Adipocyte (in vitro differentiated cells): ENCODE measurements at regions not wholly inside any gene's neighbourhood (a gene's known extent, or its start where the extent isn't known, plus 50 kb on each side); places are given as distances from the start of the nearest gene placed in this dataset.

Experiments used
- DNase-seq: peaks from one replicate; pipeline ENCODE4 v3.0.0-alpha.2; 2015; ENCODE audit warnings: low read depth
- H3K27me3 ChIP-seq: replicated peaks from 2 replicates; pipeline ENCODE4 v1.7.0; 2013; ENCODE audit warnings: mild to moderate bottlenecking, low read length, moderate library complexity; ENCODE audit not compliant: control insufficient read depth, insufficient read depth
- H3K36me3 ChIP-seq: 2 replicates; pipeline ENCODE4 v1.7.0; 2013; ENCODE audit warnings: low read length, mild to moderate bottlenecking, moderate library complexity; ENCODE audit not compliant: control insufficient read depth, insufficient read depth, severe bottlenecking
- H3K4me1 ChIP-seq: 2 replicates; pipeline ENCODE4 v1.7.0; 2013; ENCODE audit warnings: mild to moderate bottlenecking, low read length, moderate library complexity; ENCODE audit not compliant: control insufficient read depth, insufficient read depth
- H3K4me3 ChIP-seq: 2 replicates; pipeline ENCODE4 v1.7.0; 2013; ENCODE audit warnings: mild to moderate bottlenecking, low read length, moderate library complexity
- H3K9ac ChIP-seq: 2 replicates; pipeline ENCODE4 v1.7.0; 2013; ENCODE audit warnings: mild to moderate bottlenecking, low read length, moderate library complexity
- H3K9me3 ChIP-seq: 2 replicates; pipeline ENCODE4 v1.7.0; 2013; ENCODE audit warnings: mild to moderate bottlenecking, low read length, moderate library complexity; ENCODE audit not compliant: control insufficient read depth

DNA sequence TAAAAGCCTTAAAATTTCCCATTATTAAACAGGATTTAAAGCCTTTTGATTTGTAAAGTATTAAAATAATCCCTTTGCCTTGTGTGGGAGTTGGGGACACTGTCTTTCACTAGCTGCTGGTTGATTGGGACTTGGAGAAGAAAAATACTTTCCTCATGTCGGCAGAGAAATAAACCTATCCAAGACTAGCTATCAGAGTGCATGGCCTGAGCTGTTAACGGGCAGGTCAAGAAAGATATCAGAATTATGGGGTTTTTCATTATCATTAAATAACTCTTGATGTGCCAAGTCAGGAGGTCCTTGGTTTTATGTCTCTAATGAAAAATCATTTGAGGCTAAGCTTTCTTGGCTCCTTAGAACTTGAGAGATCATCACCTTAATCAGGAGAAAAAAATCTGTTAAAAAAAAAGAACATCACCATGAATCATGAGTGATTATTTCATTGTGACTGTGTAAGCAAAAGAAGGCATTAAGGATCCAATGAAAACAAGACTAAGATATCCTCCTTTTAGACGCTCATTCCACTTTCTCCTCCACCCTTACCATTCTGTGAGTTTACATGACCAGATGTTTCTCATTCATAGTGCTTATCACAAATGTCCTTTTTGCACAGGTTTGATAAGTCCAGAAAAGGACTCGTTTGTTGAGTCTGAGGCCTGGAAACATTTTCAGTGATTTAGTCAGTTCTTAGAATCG lies 140.4 kb upstream of the EGFLAM start:
- Histone ChIP-seq H3K9ac (no peak overlapping the region), H3K9me3 (no peaks in the 10 kb centered on the region), H3K36me3 (no peaks in the 10 kb centered on the region), H3K4me3 (no peak overlapping the region), H3K27me3 (peaks cover 22% of the 10 kb centered on the region), H3K4me1 (no peaks in the 10 kb centered on the region)
- DNase-seq = peak; percentile 1

DNA sequence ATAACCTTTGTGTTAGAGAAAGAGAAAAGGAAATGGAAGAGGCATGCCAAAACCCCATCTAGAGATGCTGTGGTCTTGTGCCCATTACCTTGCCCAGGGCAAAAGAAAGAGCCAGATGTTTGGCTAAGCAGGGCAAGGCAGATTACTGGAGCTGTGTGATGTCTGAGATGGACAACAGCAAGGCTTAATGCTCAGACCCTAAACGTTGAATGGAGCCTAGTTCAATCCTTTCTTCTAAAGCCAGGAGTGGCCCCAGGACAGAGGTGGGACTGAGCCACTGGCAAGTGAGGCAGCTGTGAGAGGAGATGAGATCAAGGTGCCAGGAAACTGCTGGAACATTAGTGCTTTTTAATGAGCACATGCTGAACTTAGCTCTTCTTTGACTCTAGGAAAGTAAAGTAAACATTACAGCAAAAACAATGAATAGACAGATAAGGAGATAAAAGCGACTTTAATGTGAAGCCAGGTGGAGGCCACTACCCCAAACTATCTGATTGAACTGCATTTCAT lies 143.0 kb upstream of the EGFLAM start:
- Histone ChIP-seq H3K27me3 (peaks cover 29% of the 10 kb centered on the region), H3K4me3 (no peak overlapping the region), H3K9me3 (no peaks in the 10 kb centered on the region), H3K9ac (no peak overlapping the region), H3K4me1 (no peaks in the 10 kb centered on the region), H3K36me3 (no peaks in the 10 kb centered on the region)
- no peak for DNase-seq

DNA sequence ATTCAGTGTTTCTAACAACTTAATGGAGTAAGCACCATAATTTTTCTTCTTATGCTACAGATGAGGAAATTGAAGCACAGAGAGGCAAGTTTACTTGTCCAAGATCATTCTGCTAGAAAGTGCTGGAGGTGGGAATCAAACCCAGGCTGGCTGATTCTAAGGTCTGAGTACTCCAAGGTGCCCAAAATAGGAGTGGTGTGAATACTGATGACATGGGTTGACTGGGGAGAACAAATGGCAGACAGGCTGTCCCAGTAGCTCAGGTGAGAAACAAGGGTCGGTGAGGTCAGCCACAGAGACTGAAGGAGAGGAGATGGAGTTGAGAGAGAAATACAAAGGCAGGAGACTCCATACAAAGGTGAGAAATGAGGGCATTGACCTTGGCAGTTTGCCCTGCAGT lies 144.5 kb upstream of the EGFLAM start:
- Histone ChIP-seq H3K27me3 (peaks cover 20% of the 10 kb centered on the region), H3K36me3 (no peaks in the 10 kb centered on the region), H3K4me3 (no peak overlapping the region), H3K4me1 (no peaks in the 10 kb centered on the region), H3K9me3 (no peaks in the 10 kb centered on the region), H3K9ac (no peak overlapping the region)
- no peak for DNase-seq

DNA sequence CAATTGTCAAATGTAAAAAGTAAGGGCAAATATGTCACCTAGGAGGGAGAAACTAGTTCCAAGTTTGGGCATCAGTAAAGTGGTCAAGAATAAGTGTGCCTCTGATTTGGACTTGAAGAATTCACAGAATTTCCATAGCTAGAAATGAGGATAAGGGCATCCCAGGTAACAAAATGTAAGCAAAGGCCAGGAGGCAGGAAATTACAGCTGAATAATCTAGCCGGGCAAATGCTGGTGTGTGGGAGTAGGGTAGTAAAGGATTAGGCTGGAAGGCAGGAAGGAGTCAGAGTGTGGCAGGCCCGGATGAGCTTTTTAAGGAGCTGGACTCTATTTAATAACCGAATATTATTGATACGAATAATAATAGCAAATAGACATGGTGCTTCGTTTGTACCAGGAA lies 144.9 kb upstream of the EGFLAM start:
- H3K36me3 ChIP-seq = no peaks in the 10 kb centered on the region
- H3K9me3 ChIP-seq = no peaks in the 10 kb centered on the region
- peaks cover 18% of the 10 kb centered on the region for H3K27me3 ChIP-seq
- no peak overlapping the region for H3K4me3 ChIP-seq
- H3K4me1 ChIP-seq = no peaks in the 10 kb centered on the region
- DNase-seq = no peak
- no peak overlapping the region for H3K9ac ChIP-seq

DNA sequence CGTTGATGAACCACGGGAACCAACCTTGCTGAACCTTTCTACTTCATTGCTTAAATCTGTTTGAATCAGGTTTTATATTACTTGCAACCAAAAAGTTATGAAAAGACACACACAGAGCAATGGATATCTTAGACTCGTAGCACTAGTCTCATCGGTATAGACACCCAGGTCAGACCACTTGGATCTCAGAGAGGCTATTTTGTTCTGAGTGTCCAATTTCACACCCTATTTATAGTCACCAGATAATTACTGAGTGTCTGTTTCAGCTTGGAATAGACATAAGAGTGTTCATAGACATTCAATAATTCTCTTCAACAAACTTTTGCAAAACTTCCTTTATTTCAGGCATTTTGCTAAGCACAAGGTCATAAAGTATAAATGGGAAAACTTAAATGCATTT lies 145.4 kb upstream of the EGFLAM start:
- Histone ChIP-seq H3K9me3 (no peaks in the 10 kb centered on the region), H3K4me3 (no peak overlapping the region), H3K27me3 (peaks cover 18% of the 10 kb centered on the region), H3K9ac (no peak overlapping the region), H3K36me3 (no peaks in the 10 kb centered on the region), H3K4me1 (no peaks in the 10 kb centered on the region)
- no peak for DNase-seq

DNA sequence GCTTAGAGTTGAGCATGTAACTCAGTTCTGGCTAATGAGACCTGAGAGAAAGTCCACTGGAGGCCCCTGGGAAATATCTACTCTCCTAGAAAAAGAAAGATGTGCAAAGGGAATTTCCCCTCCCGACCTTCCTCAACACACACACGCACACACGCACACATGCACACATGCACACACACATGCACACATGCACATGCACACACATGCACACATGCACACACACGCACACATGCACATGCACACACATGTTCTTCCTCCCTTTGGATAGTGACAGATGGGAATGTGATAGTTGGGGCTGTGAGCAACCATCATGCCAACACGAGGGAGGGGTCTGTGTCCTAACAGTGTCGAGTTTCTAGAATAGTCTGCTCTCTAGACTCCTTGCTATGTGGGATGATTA lies 148.2 kb upstream of the EGFLAM start:
- H3K27me3 ChIP-seq = peaks cover 25% of the 10 kb centered on the region
- no peak overlapping the region for H3K4me3 ChIP-seq
- no peaks in the 10 kb centered on the region for H3K36me3 ChIP-seq
- H3K9me3 ChIP-seq = no peaks in the 10 kb centered on the region
- DNase-seq = no peak
- H3K4me1 ChIP-seq = no peaks in the 10 kb centered on the region
- H3K9ac ChIP-seq = no peak overlapping the region

DNA sequence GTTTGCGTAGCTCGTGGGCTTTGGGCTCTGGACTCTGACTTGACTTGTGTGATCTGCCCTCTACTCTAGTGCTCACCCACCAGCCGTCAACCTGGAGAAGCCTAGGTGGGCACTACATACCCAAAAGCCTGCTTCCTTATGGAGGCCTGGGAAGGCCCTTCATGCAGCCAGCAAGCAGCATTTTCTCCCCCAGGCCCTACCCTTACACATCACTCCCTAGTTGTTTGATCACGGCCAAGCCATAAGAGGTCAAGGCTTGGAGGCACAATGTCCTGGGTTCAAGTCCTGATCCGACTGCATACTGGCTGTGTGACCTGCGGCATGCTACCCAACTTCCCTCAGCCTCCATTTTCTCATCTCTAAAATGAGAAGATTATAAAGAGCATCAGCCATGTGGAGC lies 151.3 kb upstream of the EGFLAM start:
- H3K4me1 ChIP-seq = no peaks in the 10 kb centered on the region
- no peaks in the 10 kb centered on the region for H3K9me3 ChIP-seq
- peaks cover 12% of the 10 kb centered on the region for H3K27me3 ChIP-seq
- DNase-seq = no peak
- H3K4me3 ChIP-seq = no peak overlapping the region
- H3K9ac ChIP-seq = no peak overlapping the region
- no peaks in the 10 kb centered on the region for H3K36me3 ChIP-seq

DNA sequence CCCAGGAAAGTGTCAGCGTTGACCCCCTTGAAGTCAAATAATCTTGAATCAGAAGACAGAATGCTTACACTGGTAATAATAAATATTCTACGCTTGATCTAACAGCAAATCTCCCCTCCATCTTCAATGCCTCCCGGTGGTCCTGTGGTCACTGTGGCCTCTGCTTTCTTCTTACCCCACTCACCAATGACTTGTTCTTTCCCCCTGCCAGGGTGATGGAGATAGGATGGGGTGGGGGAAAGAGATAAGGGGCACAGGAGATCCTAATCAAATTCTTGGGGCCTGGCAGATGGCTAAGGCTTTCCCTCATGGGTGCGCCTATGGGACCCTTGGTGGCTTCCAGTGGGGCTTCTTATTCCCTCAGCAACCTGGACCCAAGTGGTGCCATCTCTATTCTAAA lies 152.6 kb upstream of the EGFLAM start:
- Histone ChIP-seq H3K9me3 (no peaks in the 10 kb centered on the region), H3K4me3 (no peak overlapping the region), H3K27me3 (peaks cover 9% of the 10 kb centered on the region), H3K9ac (no peak overlapping the region), H3K36me3 (no peaks in the 10 kb centered on the region), H3K4me1 (no peaks in the 10 kb centered on the region)
- no peak for DNase-seq

DNA sequence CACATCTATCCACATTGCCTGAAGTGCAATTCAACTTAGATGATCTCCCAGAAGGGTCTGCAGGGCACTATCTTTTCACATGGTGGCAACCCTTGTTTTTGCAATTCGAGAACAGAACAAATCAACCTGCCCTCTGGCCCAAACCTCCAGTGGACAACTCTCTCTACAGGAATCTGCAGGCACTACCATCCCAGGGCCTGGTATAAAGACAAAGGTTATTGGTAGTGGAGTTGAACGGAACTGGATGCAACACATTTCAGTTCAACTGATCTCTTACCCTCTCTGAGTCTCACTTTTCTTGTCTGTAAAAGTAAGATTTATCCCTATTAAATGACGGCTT lies 153.2 kb upstream of the EGFLAM start:
- H3K9ac ChIP-seq = no peak overlapping the region
- no peak overlapping the region for H3K4me3 ChIP-seq
- no peak for DNase-seq

DNA sequence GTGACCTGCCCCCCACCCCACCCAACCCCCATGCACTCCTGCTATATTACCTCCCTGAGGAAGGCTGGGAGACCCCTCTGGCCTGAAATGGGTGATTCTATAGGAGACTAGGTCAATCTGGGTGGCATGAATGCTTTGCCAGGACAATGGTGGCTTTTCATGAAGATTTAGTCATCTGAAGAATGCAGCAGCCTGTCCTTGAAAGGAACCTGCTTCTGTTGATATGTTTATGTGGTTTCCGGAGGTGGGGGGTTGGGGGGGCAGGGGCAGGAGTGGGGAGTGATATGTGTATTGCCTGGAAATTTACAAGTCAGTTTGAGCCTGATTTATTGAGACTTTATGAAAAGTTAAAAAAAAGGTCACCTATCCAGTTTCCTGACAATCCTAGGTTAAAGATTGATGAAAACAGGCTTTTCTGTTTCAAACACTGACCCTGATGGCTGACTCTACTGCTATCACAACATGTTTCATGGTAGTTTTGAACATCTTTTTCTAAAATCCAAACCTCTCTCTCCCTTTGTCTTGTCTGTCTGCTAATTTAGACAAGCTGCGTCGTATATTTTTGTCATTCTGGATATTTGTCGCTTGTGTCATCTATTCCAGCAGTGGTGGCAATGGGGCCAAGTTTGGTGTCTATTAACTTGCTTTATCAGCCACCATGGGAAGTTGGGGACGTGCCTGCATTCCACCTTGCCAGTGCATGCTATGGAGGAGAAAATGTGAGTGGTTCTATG lies 153.7 kb upstream of the EGFLAM start:
- no peak overlapping the region for H3K9ac ChIP-seq
- H3K36me3 ChIP-seq = no peaks in the 10 kb centered on the region
- H3K9me3 ChIP-seq = no peaks in the 10 kb centered on the region
- no peaks in the 10 kb centered on the region for H3K4me1 ChIP-seq
- H3K27me3 ChIP-seq = peaks cover 14% of the 10 kb centered on the region
- no peak overlapping the region for H3K4me3 ChIP-seq
- no peak for DNase-seq

More for the DNA sequence above, 153.2 kb upstream of the EGFLAM start:
- Histone ChIP-seq H3K9me3 (no peaks in the 10 kb centered on the region), H3K27me3 (peaks cover 14% of the 10 kb centered on the region), H3K4me1 (no peaks in the 10 kb centered on the region), H3K36me3 (no peaks in the 10 kb centered on the region)

DNA sequence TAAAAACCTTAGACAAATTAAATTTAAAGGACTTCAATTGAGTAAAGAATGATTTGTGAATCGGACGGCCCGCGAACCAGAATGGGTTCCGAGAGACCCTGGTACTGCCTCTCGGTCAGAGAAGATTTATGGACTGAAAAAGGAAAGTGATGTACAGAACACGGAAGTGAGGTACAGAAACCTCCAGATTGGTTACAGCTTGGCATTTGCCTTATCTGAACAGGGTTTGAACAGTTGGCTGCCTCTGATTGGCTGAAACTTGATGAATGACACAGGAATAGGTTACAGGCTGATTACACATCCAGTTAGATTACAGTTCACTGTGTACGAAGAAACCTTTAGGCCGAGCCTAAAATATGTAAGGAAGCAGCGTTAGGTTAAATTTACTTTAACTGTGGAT lies 156.5 kb upstream of the EGFLAM start:
- Histone ChIP-seq H3K9ac (no peak overlapping the region), H3K4me1 (no peaks in the 10 kb centered on the region), H3K9me3 (no peaks in the 10 kb centered on the region), H3K36me3 (no peaks in the 10 kb centered on the region), H3K4me3 (no peak overlapping the region), H3K27me3 (peaks cover 14% of the 10 kb centered on the region)
- DNase-seq = no peak
